H1 (cell line): ENCODE measurements at regions not wholly inside any gene's neighbourhood (a gene's known extent, or its start where the extent isn't known, plus 50 kb on each side); places are given as distances from the start of the nearest gene placed in this dataset.

ENCODE experiments used
- CTCF ChIA-PET: fragments of 300-600 bp; sonication (Branson Sonifier 250); formaldehyde crosslinking; loops from one replicate; lab custom pipeline; 2021; ENCODE audit not compliant: partially characterized antibody; lab: Charles Lee
- POLR2A ChIA-PET: fragments of 300-600 bp; sonication (Branson Sonifier 250); formaldehyde crosslinking; loops from one replicate; lab custom pipeline; 2021; ENCODE audit warnings: inconsistent platforms; ENCODE audit not compliant: partially characterized antibody; lab: Charles Lee
- DNase-seq, 2 experiments: peaks; one replicate each; pipeline versions ENCODE4 v3.0.0 to v3.0.0-alpha.2; 2010 to 2022; ENCODE audit warnings: low spot score in 2 of 2, low read depth in 1 of 2, mixed read lengths in 1 of 2
- FAIRE-seq: peaks from 2 replicates; lab custom pipeline; 2011; peaks lifted over from hg19 to GRCh38; lab: Jason Lieb, UNC
- H2AFZ ChIP-seq: 2 replicates; pipeline ENCODE4 v1.8.1; 2012; ENCODE audit warnings: low read length, inconsistent platforms
- H2AK5ac ChIP-seq: 2 replicates; pipeline ENCODE4 v1.6.1; 2013; ENCODE audit warnings: low read depth, low read length
- H2BK120ac ChIP-seq: replicated peaks from 2 replicates; pipeline ENCODE3; 2013; ENCODE audit warnings: low read depth, low read length, inconsistent platforms
- H2BK12ac ChIP-seq: 2 replicates; pipeline ENCODE4 v1.6.1; 2013; ENCODE audit warnings: low read depth, low read length
- H2BK15ac ChIP-seq: 2 replicates; pipeline ENCODE4 v1.6.1; 2013; ENCODE audit warnings: low read length
- H2BK20ac ChIP-seq: 2 replicates; pipeline ENCODE4 v1.6.1; 2013; ENCODE audit warnings: low read length
- H2BK5ac ChIP-seq: 2 replicates; pipeline ENCODE4 v1.6.1; 2013; ENCODE audit warnings: low read depth, low read length
- H3K14ac ChIP-seq: 2 replicates; pipeline ENCODE4 v1.6.1; 2013; ENCODE audit warnings: inconsistent platforms; ENCODE audit not compliant: insufficient read length
- H3K18ac ChIP-seq: 2 replicates; pipeline ENCODE4 v1.6.1; 2013; ENCODE audit warnings: low read length; ENCODE audit errors: extremely low read depth
- H3K23ac ChIP-seq: 2 replicates; pipeline ENCODE4 v1.6.1; 2013; ENCODE audit warnings: inconsistent platforms; ENCODE audit not compliant: insufficient read length
- H3K23me2 ChIP-seq: 2 replicates; pipeline ENCODE4 v1.6.1; 2013; ENCODE audit warnings: low read depth, low read length
- H3K27ac ChIP-seq: 2 replicates; pipeline ENCODE4 v1.6.1; 2011; ENCODE audit warnings: low read depth, low read length, inconsistent platforms
- H3K27me3 ChIP-seq, 4 experiments: replicated peaks in 1 of 4; 1 replicate in 1 of 4; 2 replicates in 3 of 4; pipeline versions ENCODE4 v1.6.1 to v1.8.1; 2011 to 2013; ENCODE audit warnings: low read length in 3 of 4, mild to moderate bottlenecking in 3 of 4, inconsistent platforms in 2 of 4, mixed read lengths in 2 of 4, moderate library complexity in 1 of 4; ENCODE audit not compliant: control insufficient read depth in 3 of 4, insufficient read depth in 3 of 4; ENCODE audit errors: extremely low read depth in 1 of 4
- H3K36me3 ChIP-seq, 4 experiments: 2 replicates each; pipeline versions ENCODE4 v1.6.1 to v1.8.1; 2011 to 2013; ENCODE audit warnings: mild to moderate bottlenecking in 4 of 4, low read length in 3 of 4, moderate library complexity in 2 of 4, control low read depth in 1 of 4, inconsistent platforms in 1 of 4; ENCODE audit not compliant: insufficient read depth in 4 of 4, control insufficient read depth in 2 of 4
- H3K4ac ChIP-seq: replicated peaks from 2 replicates; pipeline ENCODE3; 2013; ENCODE audit warnings: low read length, low read depth, mixed read lengths, inconsistent platforms; ENCODE audit not compliant: insufficient read length
- H3K4me1 ChIP-seq, 4 experiments: replicated peaks in 1 of 4; 1 replicate in 1 of 4; 2 replicates in 3 of 4; pipeline versions ENCODE4 v1.6.1 to v1.8.1; 2011 to 2013; ENCODE audit warnings: low read length in 3 of 4, inconsistent platforms in 2 of 4, mixed read lengths in 1 of 4; ENCODE audit not compliant: insufficient read depth in 4 of 4, control insufficient read depth in 3 of 4
- H3K4me2 ChIP-seq, 2 experiments: 2 replicates each; pipeline versions ENCODE4 v1.6.1 to v1.8.1; 2011 to 2013; ENCODE audit warnings: low read depth in 2 of 2, low read length in 2 of 2, control low read depth in 1 of 2, inconsistent platforms in 1 of 2, mild to moderate bottlenecking in 1 of 2; ENCODE audit not compliant: insufficient read depth in 1 of 2
- H3K4me3 ChIP-seq, 4 experiments: fragments of 200-600, 300-600 bp in 1 of 4; sonication (generic), shearing (Covaris generic), sonication (Bioruptor Twin) in 1 of 4; 2 replicates each; pipeline versions ENCODE4 v1.5.1 to v1.8.1; 2011 to 2016; ENCODE audit warnings: low read length in 4 of 4, low read depth in 3 of 4, control low read depth in 2 of 4, inconsistent platforms in 2 of 4, mild to moderate bottlenecking in 2 of 4, mixed read lengths in 1 of 4, moderate library complexity in 1 of 4; ENCODE audit not compliant: insufficient read depth in 2 of 4; ENCODE audit errors: extremely low read depth in 1 of 4
- H3K56ac ChIP-seq: replicated peaks from 2 replicates; pipeline ENCODE3; 2013; ENCODE audit warnings: low read depth, mild to moderate bottlenecking, mixed read lengths, low read length, inconsistent platforms; ENCODE audit not compliant: insufficient read length
- H3K79me1 ChIP-seq: 2 replicates; pipeline ENCODE4 v1.6.1; 2013; ENCODE audit warnings: low read depth, low read length, control low read depth
- H3K79me2 ChIP-seq, 2 experiments: 2 replicates each; pipeline versions ENCODE4 v1.6.1 to v1.8.1; 2012 to 2013; ENCODE audit warnings: low read length in 2 of 2, mild to moderate bottlenecking in 2 of 2, inconsistent platforms in 1 of 2; ENCODE audit not compliant: insufficient read depth in 2 of 2, control insufficient read depth in 1 of 2
- H3K9ac ChIP-seq, 4 experiments: replicated peaks in 1 of 4; 1 replicate in 1 of 4; 2 replicates in 3 of 4; pipeline versions ENCODE4 v1.6.1 to v1.8.1; 2011 to 2013; ENCODE audit warnings: low read depth in 3 of 4, low read length in 3 of 4, control low read depth in 2 of 4, mild to moderate bottlenecking in 2 of 4, moderate library complexity in 2 of 4, inconsistent platforms in 1 of 4; ENCODE audit errors: extremely low read depth in 1 of 4
- H3K9me3 ChIP-seq, 2 experiments: 2 replicates each; pipeline versions ENCODE4 v1.6.1 to v1.8.1; 2012 to 2013; ENCODE audit warnings: mild to moderate bottlenecking in 2 of 2, moderate library complexity in 2 of 2, control low read depth in 1 of 2, inconsistent platforms in 1 of 2, low read depth in 1 of 2, low read length in 1 of 2, mixed read lengths in 1 of 2; ENCODE audit not compliant: insufficient read depth in 2 of 2
- H4K20me1 ChIP-seq, 2 experiments: replicated peaks in 1 of 2; 2 replicates each; pipeline versions ENCODE3 to v1.8.1; 2011 to 2013; ENCODE audit warnings: inconsistent platforms in 2 of 2, low read length in 2 of 2, mild to moderate bottlenecking in 1 of 2; ENCODE audit not compliant: insufficient read depth in 2 of 2, control insufficient read depth in 1 of 2
- H4K5ac ChIP-seq: 2 replicates; pipeline ENCODE4 v1.6.1; 2013; ENCODE audit warnings: low read length, low read depth, mixed read lengths, inconsistent platforms; ENCODE audit not compliant: insufficient read length
- H4K8ac ChIP-seq: 2 replicates; pipeline ENCODE4 v1.8.0; 2013; ENCODE audit warnings: mild to moderate bottlenecking, moderate library complexity, low read length, inconsistent platforms; ENCODE audit not compliant: insufficient read depth; ENCODE audit errors: extremely low read depth
- H4K91ac ChIP-seq: replicated peaks from 2 replicates; pipeline ENCODE3; 2013; ENCODE audit warnings: low read length, mixed read lengths, inconsistent platforms; ENCODE audit not compliant: insufficient read length
- ASH2L ChIP-seq: fragments of 200-600, 300-600 bp; sonication (generic); IDR thresholded peaks from one replicate; pipeline ENCODE4 v1.7.1; 2017; ENCODE audit warnings: low read length
- BACH1 ChIP-seq: IDR thresholded peaks from 2 replicates; pipeline ENCODE4 v1.6.1; 2012; ENCODE audit warnings: low read length, improper control_type of control experiment
- CBX5 ChIP-seq: fragments of 300-800, 300-1000 bp; sonication (generic); IDR thresholded peaks from 2 replicates; pipeline ENCODE4 v1.7.1; 2016; ENCODE audit warnings: antibody characterized with exemption, low read length, low read depth
- CEBPB ChIP-seq: IDR thresholded peaks from 2 replicates; pipeline ENCODE4 v1.6.1; 2012; ENCODE audit warnings: low read depth, low read length
- CREB1 ChIP-seq: IDR thresholded peaks from 2 replicates; pipeline ENCODE4 v1.6.1; 2012; ENCODE audit warnings: inconsistent platforms
- CTBP2 ChIP-seq: IDR thresholded peaks from 2 replicates; pipeline ENCODE4 v1.7.0; 2011; ENCODE audit warnings: borderline replicate concordance, mild to moderate bottlenecking, moderate library complexity, mixed read lengths, low read length; ENCODE audit not compliant: insufficient read depth, insufficient read length
- EZH2 ChIP-seq: fragments of 200-600 bp; sonication (generic); IDR thresholded peaks from 2 replicates; pipeline ENCODE4 v1.7.1; 2012; ENCODE audit warnings: low read depth, mild to moderate bottlenecking, moderate library complexity, low read length, inconsistent platforms; ENCODE audit not compliant: severe bottlenecking
- GTF2F1 ChIP-seq: IDR thresholded peaks from 2 replicates; pipeline ENCODE4 v1.6.1; 2012; ENCODE audit warnings: low read depth, low read length, improper control_type of control experiment, borderline replicate concordance
- JUN ChIP-seq: IDR thresholded peaks from 2 replicates; pipeline ENCODE4 v1.6.1; 2011; ENCODE audit warnings: low read depth, mild to moderate bottlenecking, improper control_type of control experiment, low read length
- MAFK ChIP-seq: IDR thresholded peaks from 2 replicates; pipeline ENCODE4 v1.6.1; 2012; ENCODE audit warnings: low read depth, mild to moderate bottlenecking, improper control_type of control experiment, low read length
- RFX5 ChIP-seq: IDR thresholded peaks from 2 replicates; pipeline ENCODE4 v1.6.1; 2011; ENCODE audit warnings: low read depth, low read length, improper control_type of control experiment, borderline replicate concordance
- SIN3A ChIP-seq, 2 experiments: IDR thresholded peaks in 1 of 2; conservative IDR thresholded peaks in 1 of 2; 2 replicates each; pipeline ENCODE4 v1.6.1; 2011 to 2012; ENCODE audit warnings: low read length in 2 of 2, improper control_type of control experiment in 1 of 2, low read depth in 1 of 2, mild to moderate bottlenecking in 1 of 2
- SP1 ChIP-seq: IDR thresholded peaks from 2 replicates; pipeline ENCODE4 v1.6.1; 2011; ENCODE audit warnings: low read depth, low read length
- SP2 ChIP-seq: IDR thresholded peaks from 2 replicates; pipeline ENCODE4 v1.6.1; 2012; ENCODE audit warnings: mild to moderate bottlenecking, low read length, inconsistent platforms
- SP4 ChIP-seq: IDR thresholded peaks from 2 replicates; pipeline ENCODE4 v1.6.1; 2012; ENCODE audit warnings: low read length, inconsistent platforms
- TAF7 ChIP-seq: optimal IDR thresholded peaks from 2 replicates; pipeline ENCODE3; 2011; ENCODE audit warnings: low read depth, mild to moderate bottlenecking, inconsistent platforms, low read length, moderate library complexity, borderline replicate concordance
- YY1 ChIP-seq: IDR thresholded peaks from 2 replicates; pipeline ENCODE4 v1.6.1; 2011; ENCODE audit warnings: low read depth, mild to moderate bottlenecking, low read length
- WGBS, 2 experiments: shearing (Covaris generic) in 1 of 2; methylation state at CpG; one replicate each; pipeline versions ENCODE4 v1.1.6 to v1.1.7; 2013 to 2015; ENCODE audit warnings: low lambda C conversion rate in 2 of 2, mixed read lengths in 2 of 2, inconsistent platforms in 1 of 2, low coverage in 1 of 2, missing lambda C conversion rate in 1 of 2; ENCODE audit not compliant: insufficient replicate concordance in 2 of 2, insufficient coverage in 1 of 2, insufficient read length in 1 of 2; ENCODE audit errors: extremely low coverage in 1 of 2, missing lambda C conversion rate in 1 of 2; 5-methylcytosine and 5-hydroxymethylcytosine counted together

GRCh38 chr3:99199021-99199420, 297.5 kb upstream of the DCBLD2 start:
- H3K9ac ChIP-seq: no peak overlapping the region
- H2AFZ ChIP-seq: no peak overlapping the region; the same call in 1 of the 2 replicates
- H3K23me2 ChIP-seq: no peaks in the 10 kb centered on the region
- POLR2A ChIA-PET: no interaction called here
- 98% methylated on average over 3 of the region's 3 CpGs; no CpG with 5 or more reads in 1 of the 2 experiments for WGBS, 2 experiments
- H3K4ac ChIP-seq: no peak overlapping the region
- H3K79me2 ChIP-seq: no peaks in the 10 kb centered on the region
- H3K4me1 ChIP-seq: no peaks in the 10 kb centered on the region
- H4K5ac ChIP-seq: no peak overlapping the region
- no peak overlapping the region for H4K91ac ChIP-seq
- H3K27ac ChIP-seq: no peak overlapping the region
- no peak overlapping the region for H2BK20ac ChIP-seq
- no peak overlapping the region for H3K56ac ChIP-seq
- no peaks in the 10 kb centered on the region for H3K79me1 ChIP-seq
- CTCF ChIA-PET: interaction anchor here (0.6 kb wide), 1 partner anchor 589 kb away, joined by 4 read pairs; no protein-coding TSS in a partner anchor
- H3K4me3 ChIP-seq: no peak overlapping the region
- H2AK5ac ChIP-seq: no peak overlapping the region
- H3K27me3 ChIP-seq: no peaks in the 10 kb centered on the region
- H2BK15ac ChIP-seq: no peak overlapping the region
- H3K14ac ChIP-seq: no peak overlapping the region
- no peak for TF ChIP-seq SIN3A (conservative IDR thresholded peaks at IDR 0.05 in 1 of 2, IDR thresholded peaks at IDR 0.05 in 1 of 2; ENCODE audit: low read depth in 1 of 2, low read length in 2 of 2)
- TF ChIP-seq SP1: no peak
- no peak for TF ChIP-seq SP4
- TF ChIP-seq SP2: no peak
- TF ChIP-seq EZH2: no peak
- TF ChIP-seq GTF2F1: no peak
- TF ChIP-seq BACH1: no peak
- no peak for TF ChIP-seq JUN
- TF ChIP-seq RFX5: no peak
- TF ChIP-seq CBX5: no peak
- TF ChIP-seq CREB1: no peak
- no peak for TF ChIP-seq CEBPB
- no peak for TF ChIP-seq MAFK
- TF ChIP-seq YY1: no peak
- TF ChIP-seq ASH2L: no peak
- no peak for TF ChIP-seq CTBP2
- no peak for TF ChIP-seq TAF7
- no peak overlapping the region for H3K4me2 ChIP-seq
- no peak overlapping the region for H3K23ac ChIP-seq
- H3K36me3 ChIP-seq: no peaks in the 10 kb centered on the region
- no peaks in the 10 kb centered on the region for H4K20me1 ChIP-seq
- DNase-seq: no peak
- H2BK12ac ChIP-seq: no peak overlapping the region
- H3K9me3 ChIP-seq: no peaks in the 10 kb centered on the region
- no peak overlapping the region for H4K8ac ChIP-seq
- H3K18ac ChIP-seq: no peak overlapping the region
- H2BK5ac ChIP-seq: no peak overlapping the region
- FAIRE-seq: no peak
- no peak overlapping the region for H2BK120ac ChIP-seq
